HS-27A (cell line): ENCODE measurements at regions not wholly inside any gene's neighbourhood (a gene's known extent, or its start where the extent isn't known, plus 50 kb on each side); places are given as distances from the start of the nearest gene placed in this dataset.
"Not testable (repeated sequence)": the region's sequence is repeated elsewhere in the genome, so short reads cannot be mapped to it uniquely, and the experiment has no call there.

ENCODE experiments used
- DNase-seq: peaks from one replicate; pipeline ENCODE4 v3.0.0-alpha.2; 2012; ENCODE audit warnings: low read depth, missing footprints

GRCh38 chr2:7146151-7146550 lies 228.9 kb downstream of the RNF144A start:
- DNase-seq, result no peak

- no peak for DNase-seq
Measured at GRCh38 chr2:7154656-7155055, 237.4 kb downstream of the RNF144A start.

GRCh38 chr2:7161501-7161900 lies 244.3 kb downstream of the RNF144A start:
- no peak for DNase-seq

GRCh38 chr2:7165736-7166135 lies 248.5 kb downstream of the RNF144A start:
- no peak for DNase-seq

GRCh38 chr2:7167801-7168411 lies 250.7 kb downstream of the RNF144A start:
- no peak for DNase-seq

GRCh38 chr2:7169593-7169992 lies 252.4 kb downstream of the RNF144A start:
- DNase-seq, result no peak

GRCh38 chr2:7178996-7179395 lies 261.8 kb downstream of the RNF144A start:
- DNase-seq, result not testable (repeated sequence)

- no peak for DNase-seq
Measured at GRCh38 chr2:7180638-7181370, 263.6 kb downstream of the RNF144A start.

- no peak for DNase-seq
Measured at GRCh38 chr2:7182525-7182924, 265.3 kb downstream of the RNF144A start.

GRCh38 chr2:7189106-7189505 lies 271.9 kb downstream of the RNF144A start:
- DNase-seq, result no peak

- no peak for DNase-seq
Measured at GRCh38 chr2:7190587-7191324, 273.5 kb downstream of the RNF144A start.

GRCh38 chr2:7191932-7192331 lies 274.7 kb downstream of the RNF144A start:
- no peak for DNase-seq

- DNase-seq, result no peak
Measured at GRCh38 chr2:7193457-7193856, 276.2 kb downstream of the RNF144A start.

- no peak for DNase-seq
Measured at GRCh38 chr2:7194950-7195349, 277.7 kb downstream of the RNF144A start.

GRCh38 chr2:7196883-7197282 lies 279.7 kb downstream of the RNF144A start:
- DNase-seq, result no peak

GRCh38 chr2:7201851-7202250 lies 284.6 kb downstream of the RNF144A start:
- DNase-seq, result no peak

- DNase-seq, result no peak
Measured at GRCh38 chr2:7203056-7203467, 285.9 kb downstream of the RNF144A start.

GRCh38 chr2:7205151-7205830 lies 288.1 kb downstream of the RNF144A start:
- no peak for DNase-seq

GRCh38 chr2:7206111-7206810 lies 289.0 kb downstream of the RNF144A start:
- DNase-seq, result no peak

- no peak for DNase-seq
Measured at GRCh38 chr2:7207631-7208030, 290.4 kb downstream of the RNF144A start.

GRCh38 chr2:7209757-7210555 lies 292.7 kb downstream of the RNF144A start:
- no peak for DNase-seq
